NCI-H510A (cell line): ENCODE measurements at regions not wholly inside any gene's neighbourhood (a gene's known extent, or its start where the extent isn't known, plus 50 kb on each side); places are given as distances from the start of the nearest gene placed in this dataset.
"Not testable (repeated sequence)": the region's sequence is repeated elsewhere in the genome, so short reads cannot be mapped to it uniquely, and the experiment has no call there.

Experiments
- DNase-seq: peaks from one replicate; lab custom pipeline; 2025; lab: John Stamatoyannopoulos, UW

- peak; percentile 73 for DNase-seq
Observed at GRCh38 chr14:103232031-103232808, 101.8 kb upstream of the EIF5 start.

DNA sequence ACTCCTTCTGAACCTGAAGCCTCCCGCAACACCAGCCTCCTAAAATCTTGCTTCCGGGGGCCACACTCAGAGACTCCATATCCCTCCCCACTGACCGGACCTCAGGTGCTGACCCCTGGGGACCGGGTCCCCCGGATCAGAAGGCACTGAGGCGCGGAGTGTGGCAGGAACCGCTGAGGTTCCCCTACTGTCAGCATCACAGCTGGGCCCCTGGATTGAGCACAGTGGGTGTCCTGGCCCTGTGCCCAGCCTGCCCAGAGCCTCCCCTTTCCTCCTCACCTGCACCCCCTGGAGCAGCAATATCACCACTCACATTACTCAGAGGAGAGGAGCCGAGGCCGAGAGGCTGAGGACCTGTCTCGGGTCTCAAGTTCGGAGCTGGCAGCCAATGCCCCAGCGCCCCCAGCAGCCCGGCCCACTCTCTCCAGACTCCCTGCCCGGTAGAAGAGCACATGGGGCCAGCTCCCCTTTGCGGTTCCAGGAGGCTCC, 101.2 kb upstream of the EIF5 start:
- peak; percentile 45 for DNase-seq

DNA sequence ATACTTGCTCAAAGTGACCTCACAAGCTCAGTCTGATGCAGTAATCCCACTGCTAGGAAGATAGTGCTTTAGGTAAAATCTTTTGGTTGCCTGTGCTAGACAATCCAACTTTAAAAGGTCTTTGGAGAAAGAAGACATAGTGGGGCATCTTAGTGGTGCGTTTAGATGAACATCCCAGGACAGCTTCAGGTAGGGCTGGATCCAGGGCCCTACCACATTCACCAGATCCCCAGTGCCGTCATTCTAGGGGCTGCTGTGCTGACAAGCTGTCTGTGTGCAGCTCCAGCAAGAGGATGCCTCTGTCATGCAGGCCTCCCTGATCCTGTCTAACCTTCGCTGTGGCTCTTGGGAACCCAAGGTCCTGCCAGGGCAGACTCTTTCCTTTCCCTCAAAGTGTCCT, 100.7 kb upstream of the EIF5 start:
- no peak for DNase-seq

- DNase-seq, result not testable (repeated sequence)
Observed at GRCh38 chr14:103234826-103235225, 99.2 kb upstream of the EIF5 start.

DNA sequence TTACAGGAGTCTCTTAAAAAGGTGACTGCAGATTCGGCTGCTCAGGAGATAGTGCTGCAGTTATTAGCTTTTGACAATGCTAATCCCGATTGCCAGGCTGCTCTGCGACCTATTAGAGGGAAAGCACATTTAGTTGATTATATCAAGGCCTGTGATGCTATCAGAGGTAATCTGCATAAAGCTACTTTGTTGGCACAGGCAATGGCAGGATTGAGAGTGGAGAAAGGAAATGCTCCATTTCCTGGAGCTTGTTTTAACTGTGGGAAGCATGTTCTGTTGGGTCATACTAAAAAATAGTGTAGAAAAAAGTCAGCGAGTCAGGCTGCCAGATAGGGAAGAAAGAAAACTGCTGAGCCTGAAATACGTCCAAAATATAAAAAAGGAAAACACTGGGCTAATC, 98.5 kb upstream of the EIF5 start:
- not testable (repeated sequence) for DNase-seq

GRCh38 chr14:103239751-103240150, 94.3 kb upstream of the EIF5 start:
- no peak for DNase-seq

GRCh38 chr14:103241531-103241930, 92.5 kb upstream of the EIF5 start:
- no peak for DNase-seq

DNA sequence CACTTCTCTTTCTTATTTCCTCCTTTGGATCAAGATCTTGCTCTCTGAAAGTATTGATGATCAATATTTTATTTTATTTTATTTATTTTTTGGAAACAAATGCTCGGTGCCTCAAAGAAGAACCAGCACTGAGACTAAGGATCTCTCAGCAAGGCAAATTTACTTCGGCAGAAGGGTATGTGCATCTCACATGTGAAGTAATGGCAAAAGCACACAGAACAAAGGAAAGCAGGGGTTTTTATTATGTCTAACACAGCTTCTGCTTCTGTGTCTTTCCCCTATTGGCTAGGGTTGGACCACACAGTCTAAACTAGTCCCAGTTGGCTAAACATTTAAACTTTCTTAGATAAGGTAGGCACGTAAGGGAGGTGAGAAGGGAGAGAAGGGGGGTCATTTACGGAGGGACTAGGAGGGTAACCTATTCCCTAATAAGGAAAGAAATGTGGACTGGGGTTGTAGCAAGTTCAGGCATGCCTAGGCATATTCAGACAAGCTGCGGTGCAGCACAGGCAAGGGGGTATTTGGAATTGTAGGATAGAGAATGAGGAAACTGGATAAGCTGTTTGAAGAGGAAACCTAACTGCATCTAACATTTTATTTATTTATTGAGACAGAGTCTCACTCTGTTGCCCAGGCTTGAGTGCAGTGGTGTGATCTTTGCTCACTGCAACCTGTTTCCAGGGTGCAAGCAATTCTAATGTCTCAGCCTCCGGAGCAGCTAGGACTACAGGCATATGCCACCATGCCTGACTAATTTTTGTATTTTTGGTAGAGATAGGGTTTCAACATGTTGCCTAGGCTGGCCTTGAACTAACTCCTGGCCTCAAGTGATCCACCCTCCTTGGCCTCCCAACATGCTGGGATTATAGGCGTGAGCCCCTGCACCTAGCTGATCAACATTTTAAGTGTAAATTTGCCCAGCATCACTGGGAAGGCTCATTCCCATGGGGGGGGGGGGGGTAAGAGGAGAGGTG, 90.0 kb upstream of the EIF5 start:
- DNase-seq, result no peak

GRCh38 chr14:103245624-103246031, 88.4 kb upstream of the EIF5 start:
- not testable (repeated sequence) for DNase-seq

DNA sequence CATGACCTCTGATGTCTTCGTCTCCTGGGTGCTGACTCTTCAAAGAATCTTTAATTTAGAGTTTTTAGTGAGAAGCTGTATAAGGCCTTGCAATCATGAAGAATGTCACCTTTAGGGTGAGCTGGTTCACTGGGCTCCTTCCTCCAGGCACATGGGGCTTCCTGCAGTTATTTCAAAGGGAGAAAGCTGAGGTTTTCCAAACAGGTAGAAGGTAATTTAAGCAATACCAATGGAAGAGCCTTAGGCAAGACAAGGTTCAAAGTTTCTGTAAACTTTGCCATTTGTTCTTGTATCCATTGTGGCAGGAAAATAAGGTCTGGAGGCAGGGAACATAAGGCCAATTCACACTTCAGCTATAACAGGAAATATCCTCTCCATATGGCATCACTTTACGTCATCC, 88.0 kb upstream of the EIF5 start:
- DNase-seq, result no peak

- no peak for DNase-seq
Observed at GRCh38 chr14:103247169-103247606, 86.8 kb upstream of the EIF5 start.

DNA sequence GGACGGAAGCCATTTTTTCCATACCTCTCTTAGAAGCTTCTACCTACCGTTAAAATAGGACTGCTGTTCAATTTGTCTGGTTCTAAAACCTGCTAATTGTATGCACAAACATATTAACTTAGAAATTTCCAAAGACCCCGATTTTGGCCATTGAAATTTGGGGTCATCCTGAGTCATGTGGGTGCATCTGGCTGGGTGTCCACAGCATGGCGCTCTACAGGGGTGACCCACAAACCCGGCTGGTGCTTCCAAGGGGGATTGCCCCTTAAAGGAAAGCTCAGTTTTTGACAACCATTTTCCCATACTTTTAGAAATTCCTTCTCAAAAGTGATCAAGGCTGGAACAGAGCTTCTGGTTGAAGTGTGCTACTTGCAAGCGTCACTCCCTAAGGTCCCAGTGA, 83.9 kb upstream of the EIF5 start:
- no peak for DNase-seq

- DNase-seq, result no peak
Observed at GRCh38 chr14:103250874-103251273, 83.2 kb upstream of the EIF5 start.

DNA sequence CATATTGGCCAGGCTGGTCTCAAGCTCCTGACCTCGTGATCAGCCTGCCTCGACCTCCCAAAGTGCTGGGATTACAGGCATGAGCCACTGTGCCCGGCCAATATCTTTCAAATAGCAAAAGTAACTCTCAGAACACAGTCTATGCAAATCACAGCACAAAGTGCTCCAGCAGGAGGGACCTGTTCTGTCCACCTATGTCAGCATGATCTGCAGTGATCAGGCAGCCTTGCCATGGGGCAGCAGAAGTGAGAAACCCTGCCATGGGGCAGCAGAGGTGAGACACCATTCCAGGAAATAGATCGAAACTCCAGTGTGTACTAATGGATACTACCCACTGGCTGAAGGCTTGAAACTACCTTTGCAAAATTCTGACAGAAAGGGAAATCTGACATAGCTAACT, 78.5 kb upstream of the EIF5 start:
- DNase-seq, result no peak

DNA sequence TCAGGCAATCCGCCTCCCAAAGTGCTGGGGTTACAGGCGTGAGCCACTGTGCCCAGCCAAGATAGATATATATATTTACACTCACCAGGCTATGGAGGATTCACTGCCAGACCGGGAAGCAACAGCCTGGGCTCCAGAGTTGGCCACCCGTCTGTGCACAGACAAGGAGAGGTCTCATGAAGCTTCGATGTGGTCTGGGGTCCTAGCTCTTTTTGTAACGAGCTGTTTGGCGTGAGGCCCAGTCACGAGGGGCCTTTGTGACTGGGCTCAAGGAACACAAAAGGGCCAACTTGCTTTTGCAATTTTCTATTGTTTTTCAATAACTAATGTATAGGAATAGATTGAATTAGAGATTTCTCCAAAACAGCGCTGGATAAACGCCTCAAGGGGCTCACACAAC, 77.6 kb upstream of the EIF5 start:
- no peak for DNase-seq

- DNase-seq, result no peak
Observed at GRCh38 chr14:103257211-103257962, 76.7 kb upstream of the EIF5 start.

GRCh38 chr14:103258211-103258610, 75.8 kb upstream of the EIF5 start:
- no peak for DNase-seq

GRCh38 chr14:103259184-103259583, 74.9 kb upstream of the EIF5 start:
- no peak for DNase-seq

- DNase-seq, result no peak
Observed at GRCh38 chr14:103259801-103260628, 74.0 kb upstream of the EIF5 start.

DNA sequence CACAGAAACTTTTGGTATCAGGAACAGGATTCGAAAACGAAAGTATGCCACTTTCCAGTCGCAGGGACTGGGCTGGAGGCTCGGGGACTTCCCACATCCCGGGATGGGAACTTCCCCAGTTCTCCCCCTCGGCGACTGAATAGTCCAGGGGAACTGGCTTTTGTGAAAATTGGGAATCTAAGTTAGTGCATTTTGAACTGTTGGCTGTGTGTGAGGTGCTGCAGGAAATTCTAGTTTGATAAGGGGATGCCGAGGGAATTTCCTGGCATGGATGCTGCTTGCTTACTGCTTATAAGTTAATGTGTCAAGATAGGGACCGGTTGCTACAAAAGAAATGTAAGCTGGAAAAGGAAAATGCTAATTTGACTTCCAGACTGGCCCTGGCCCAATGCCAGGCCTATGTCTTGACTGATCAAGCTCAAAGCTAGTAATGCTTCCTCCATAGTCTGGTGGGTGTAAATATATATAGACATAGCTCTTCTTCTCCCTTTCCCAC, 73.4 kb upstream of the EIF5 start:
- no peak for DNase-seq
